HG02870 (cell line): ENCODE measurements at regions not wholly inside any gene's neighbourhood (a gene's known extent, or its start where the extent isn't known, plus 50 kb on each side); places are given as distances from the start of the nearest gene placed in this dataset.

Source experiments
- ATAC-seq: cut with Tn5 transposase; IDR thresholded peaks from one replicate; pipeline ENCODE4 v1.9.1; 2021; ENCODE audit warnings: mild to moderate bottlenecking, moderate library complexity; ENCODE audit not compliant: unreplicated experiment

GRCh38 chr10:20958764-20959163, 61.7 kb upstream of the NEBL start:
- ATAC-seq, result no peak

- ATAC-seq, result no peak
Observed at GRCh38 chr10:20958225-20958624, 61.1 kb upstream of the NEBL start.

GRCh38 chr10:20957744-20958143, 60.6 kb upstream of the NEBL start:
- ATAC-seq, result no peak

GRCh38 chr10:20956843-20957242, 59.7 kb upstream of the NEBL start:
- ATAC-seq, result no peak

- ATAC-seq, result no peak
Observed at GRCh38 chr10:20955355-20955893, 58.3 kb upstream of the NEBL start.

GRCh38 chr10:20954519-20954918, 57.4 kb upstream of the NEBL start:
- ATAC-seq, result no peak

GRCh38 chr10:20953120-20953519, 56.0 kb upstream of the NEBL start:
- no peak for ATAC-seq

GRCh38 chr10:20949967-20950366, 52.9 kb upstream of the NEBL start:
- no peak for ATAC-seq

GRCh38 chr10:20948686-20949327, 51.7 kb upstream of the NEBL start:
- peak; percentile 83 for ATAC-seq
